DMS 273 (cell line): ENCODE measurements at regions not wholly inside any gene's neighbourhood (a gene's known extent, or its start where the extent isn't known, plus 50 kb on each side); places are given as distances from the start of the nearest gene placed in this dataset.

ENCODE experiments used
- DNase-seq: peaks from one replicate; lab custom pipeline; 2025; ENCODE audit not compliant: unreplicated experiment; lab: John Stamatoyannopoulos, UW

GRCh38 chrX:80098038-80098437, 83.5 kb downstream of the TBX22 start:
- no peak for DNase-seq

DNA sequence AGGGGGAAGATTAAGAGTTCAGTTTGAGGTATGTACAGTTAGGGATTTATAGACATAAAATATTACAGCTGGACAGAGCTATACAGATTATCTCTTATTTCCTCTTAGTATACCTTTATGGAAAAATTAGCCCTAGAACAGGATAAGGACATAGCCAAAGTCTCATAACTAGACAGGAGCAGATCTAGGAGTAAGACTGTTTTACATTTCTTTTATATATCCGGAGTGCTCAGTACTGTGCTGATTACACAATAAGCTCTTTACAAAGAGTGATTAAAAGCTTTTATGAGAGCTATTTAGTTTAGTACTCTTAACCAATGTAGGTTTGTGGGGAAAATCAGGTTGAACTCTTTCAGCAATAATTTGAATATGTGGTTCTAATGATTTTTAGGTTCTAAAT, 105.8 kb downstream of the TBX22 start:
- no peak for DNase-seq

GRCh38 chrX:80138938-80139337, 124.4 kb downstream of the TBX22 start:
- DNase-seq, result no peak

GRCh38 chrX:80139564-80139963, 125.0 kb downstream of the TBX22 start:
- no peak for DNase-seq

DNA sequence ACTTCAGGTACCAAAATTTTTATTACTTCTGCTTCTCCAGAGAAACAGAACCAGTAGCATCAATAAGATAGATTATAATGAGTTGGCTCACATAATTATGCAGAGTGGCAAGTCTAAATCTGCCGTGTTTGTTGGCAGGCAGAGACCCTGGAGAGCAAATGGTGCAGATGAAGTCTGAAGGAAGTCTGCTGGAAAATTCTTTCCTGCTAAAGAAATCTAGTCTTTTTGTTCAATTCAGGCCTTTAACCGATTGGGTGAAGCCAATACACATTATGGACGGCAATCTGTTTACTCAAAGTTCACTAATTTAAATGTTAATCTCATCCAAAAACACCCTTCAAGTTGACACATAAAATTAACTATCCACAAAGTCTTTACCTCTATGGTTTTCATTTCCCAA, 156.0 kb downstream of the TBX22 start:
- DNase-seq, result no peak

- no peak for DNase-seq
Observed at GRCh38 chrX:80173261-80173660, 158.7 kb downstream of the TBX22 start.

DNA sequence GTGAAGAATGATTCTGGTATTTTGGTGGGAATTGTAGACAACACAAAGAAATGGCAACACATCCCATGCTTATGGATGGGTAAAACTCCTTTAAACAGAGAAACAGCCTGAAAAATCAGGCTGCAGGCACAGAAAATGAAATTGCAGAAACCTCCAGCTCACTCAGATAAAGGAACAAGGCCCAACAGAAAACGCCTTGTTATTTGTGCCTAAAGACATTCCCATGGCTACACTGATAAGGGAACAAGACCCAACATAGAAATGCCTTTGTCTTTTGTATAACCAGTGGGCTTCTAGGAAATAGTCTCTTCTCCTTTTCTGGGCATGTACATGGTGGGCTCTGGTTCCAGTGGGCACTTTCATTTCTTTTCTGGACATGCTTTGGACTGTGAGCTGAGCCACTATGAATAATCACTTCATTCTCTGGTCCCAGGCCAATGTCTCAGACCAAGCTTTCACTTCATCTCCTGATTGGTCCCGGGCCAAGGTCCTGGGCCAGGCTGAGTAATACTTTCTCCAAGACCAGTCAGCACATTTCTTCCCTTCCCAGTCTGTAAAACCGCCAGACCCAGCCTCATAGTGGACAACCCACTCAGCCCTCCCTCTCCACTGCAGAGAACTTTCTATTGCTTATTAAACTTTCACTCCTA, 160.5 kb downstream of the TBX22 start:
- DNase-seq, result no peak

GRCh38 chrX:80181079-80181478, 166.5 kb downstream of the TBX22 start:
- DNase-seq, result peak; percentile 34

GRCh38 chrX:80184854-80185253, 170.3 kb downstream of the TBX22 start:
- no peak for DNase-seq

DNA sequence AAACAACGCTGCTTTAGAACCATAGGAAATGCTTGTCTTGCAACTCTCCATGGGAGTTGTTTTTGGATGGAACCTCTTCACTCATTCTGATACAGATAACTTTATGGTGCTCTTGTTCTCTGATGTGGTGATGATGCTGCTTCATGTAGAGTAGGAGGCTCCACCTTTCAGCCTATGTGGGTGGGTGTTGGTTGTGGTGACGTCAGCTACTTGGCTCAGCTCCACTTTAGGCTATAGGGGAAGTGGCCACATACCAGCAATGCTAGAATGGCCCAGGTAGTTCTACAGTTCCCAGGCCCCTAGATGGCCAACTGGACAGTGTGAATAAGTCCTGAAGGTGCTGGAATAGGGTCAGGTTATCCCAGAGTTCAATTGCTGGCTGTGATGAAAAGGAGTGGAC, 192.1 kb downstream of the TBX22 start:
- no peak for DNase-seq

DNA sequence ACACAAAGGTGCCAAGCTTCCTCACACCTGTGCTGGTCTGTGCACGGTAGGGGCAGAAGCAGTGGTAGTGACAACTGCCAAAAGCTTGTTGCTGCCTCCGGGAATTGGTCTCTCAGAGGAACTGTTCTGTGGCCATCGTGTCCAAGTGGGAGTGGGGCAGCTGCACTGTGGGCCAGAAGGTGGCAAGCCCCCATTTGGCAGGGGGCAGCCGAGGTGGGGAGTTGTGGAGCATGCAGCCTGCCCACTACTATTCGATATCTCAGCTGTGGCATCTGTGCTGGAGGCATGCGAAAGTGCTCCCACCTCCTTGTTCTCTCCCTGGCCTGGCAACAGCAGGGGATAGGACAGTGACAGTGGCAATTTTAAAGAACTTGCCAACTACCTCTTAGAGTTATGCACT, 192.8 kb downstream of the TBX22 start:
- no peak for DNase-seq

- no peak for DNase-seq
Observed at GRCh38 chrX:80216086-80216485, 201.5 kb downstream of the TBX22 start.

- DNase-seq, result no peak
Observed at GRCh38 chrX:80223982-80224579, 196.2 kb upstream of the TENT5D start.

DNA sequence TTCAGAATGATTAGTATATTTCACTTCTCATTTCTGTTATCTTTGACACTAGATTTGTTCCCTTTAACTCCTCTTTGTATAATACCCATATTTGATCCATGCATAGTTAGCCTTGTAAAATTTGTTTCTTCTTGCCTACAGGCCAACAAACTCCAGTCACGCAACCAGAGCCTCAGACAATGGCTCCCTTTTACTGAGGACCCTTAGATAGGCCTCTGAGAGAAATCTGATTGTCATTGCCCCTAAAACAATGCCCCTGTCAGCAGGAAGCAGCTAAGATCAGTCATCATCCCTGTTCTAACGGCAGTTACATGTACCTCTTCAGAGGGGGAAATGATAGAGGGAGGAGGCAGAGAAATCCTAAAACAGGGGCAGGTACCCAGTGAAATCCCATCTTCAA, 190.6 kb upstream of the TENT5D start:
- no peak for DNase-seq

- peak; percentile 31 for DNase-seq
Observed at GRCh38 chrX:80237072-80237471, 183.2 kb upstream of the TENT5D start.

DNA sequence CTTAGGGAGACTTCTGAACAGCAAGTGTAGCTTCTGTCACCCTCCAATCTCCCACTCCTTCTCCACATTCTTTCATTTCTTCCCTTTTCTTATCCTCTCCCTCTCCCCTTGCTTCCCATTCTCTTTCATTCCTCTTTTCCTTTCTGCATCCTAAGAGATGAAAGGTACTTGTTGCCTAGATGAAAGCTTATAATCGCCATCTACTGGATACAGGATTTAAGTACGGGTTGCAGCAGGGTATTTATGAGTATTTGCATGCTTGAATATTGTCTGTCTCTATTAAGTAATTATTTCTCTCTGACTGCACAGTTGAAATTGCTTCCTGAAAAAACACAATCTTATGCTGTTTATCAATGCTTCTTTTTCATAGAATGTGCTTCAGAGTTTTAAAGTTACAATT, 174.0 kb upstream of the TENT5D start:
- DNase-seq, result peak; percentile 5

GRCh38 chrX:80266287-80266686, 154.0 kb upstream of the TENT5D start:
- no peak for DNase-seq

DNA sequence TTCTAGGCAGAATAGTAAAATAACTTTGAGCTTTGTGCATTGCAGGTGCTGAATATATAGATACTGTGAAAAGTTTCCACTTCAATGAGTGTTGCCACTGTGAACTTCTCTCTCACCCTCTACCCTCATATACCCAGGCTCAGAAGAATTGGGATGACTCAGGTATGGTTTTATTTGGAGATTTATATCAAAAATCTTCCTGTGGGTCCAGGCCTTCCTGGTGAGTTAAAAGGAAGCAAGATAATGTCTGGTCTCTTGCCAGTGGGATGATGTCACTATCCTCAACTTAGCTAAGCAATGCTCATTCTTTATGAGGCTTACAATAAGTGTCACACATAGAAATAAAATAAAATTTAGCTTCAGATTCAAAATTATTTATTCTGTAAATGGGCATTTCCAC, 153.3 kb upstream of the TENT5D start:
- no peak for DNase-seq

DNA sequence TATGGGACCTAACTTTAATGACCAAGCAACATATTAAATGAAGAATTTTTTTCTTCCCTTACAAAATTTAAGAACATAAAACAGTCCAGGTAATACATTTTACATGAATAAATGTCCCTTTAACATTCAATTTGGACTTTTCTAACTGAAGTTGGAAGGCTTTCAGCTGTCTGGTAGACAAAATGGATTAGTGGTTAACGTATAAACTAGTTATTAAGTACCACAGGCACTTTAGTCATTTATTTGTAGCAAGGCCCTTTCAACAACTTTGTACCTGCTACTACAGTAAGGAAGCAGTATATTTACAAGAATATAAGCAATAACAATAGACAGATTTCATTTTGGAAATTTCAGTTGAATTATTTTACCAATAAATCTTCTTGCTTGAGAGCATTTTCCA, 152.5 kb upstream of the TENT5D start:
- DNase-seq, result no peak

DNA sequence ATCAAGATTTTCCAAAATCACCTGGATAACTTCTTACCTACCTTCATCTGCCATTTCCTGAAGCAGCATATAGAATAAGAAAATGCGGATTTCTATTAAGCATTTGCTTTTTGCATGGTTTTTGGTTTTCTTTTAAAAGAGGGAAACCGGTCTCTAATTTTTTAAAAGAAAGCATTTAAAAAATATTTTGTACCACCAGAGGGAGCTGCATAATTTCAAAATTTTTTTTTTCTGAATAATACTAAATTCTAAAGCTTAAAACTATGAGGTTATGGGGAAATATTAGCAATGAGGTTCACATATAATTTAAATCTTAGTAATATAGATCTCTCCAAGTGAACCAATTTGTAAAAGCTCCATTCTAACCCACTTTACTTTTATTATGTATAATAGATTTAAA, 137.7 kb upstream of the TENT5D start:
- DNase-seq, result no peak

DNA sequence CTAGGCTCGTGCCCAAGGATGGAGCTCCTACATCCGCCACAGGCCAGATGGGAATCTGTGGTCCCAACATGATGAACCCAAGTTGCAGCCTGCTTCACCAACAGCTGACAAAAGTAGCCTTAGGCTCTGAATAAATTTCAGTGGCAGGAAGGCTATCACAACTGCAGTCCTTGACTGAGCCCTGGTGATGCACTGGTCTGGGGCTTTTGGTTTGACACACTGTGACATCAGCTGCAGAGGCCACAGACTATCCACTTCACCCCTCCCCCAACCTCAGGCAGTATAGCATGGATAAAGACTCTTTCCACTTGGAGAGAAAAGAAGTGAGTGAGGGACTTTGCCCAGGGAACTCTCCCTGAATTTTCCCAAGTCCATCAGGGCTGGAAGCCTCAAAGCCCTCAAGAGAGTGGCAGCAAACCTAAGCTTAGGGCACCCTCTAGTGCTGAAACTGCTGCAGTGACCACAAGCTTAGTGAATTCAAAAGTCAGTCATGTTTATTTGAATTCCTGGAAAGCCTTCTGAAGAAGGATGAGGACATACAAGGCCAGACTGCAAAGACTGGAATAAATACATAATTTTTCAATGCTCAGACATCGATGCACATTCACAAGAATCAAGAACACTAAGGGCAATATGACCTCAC, 135.0 kb upstream of the TENT5D start:
- DNase-seq, result peak; percentile 63

DNA sequence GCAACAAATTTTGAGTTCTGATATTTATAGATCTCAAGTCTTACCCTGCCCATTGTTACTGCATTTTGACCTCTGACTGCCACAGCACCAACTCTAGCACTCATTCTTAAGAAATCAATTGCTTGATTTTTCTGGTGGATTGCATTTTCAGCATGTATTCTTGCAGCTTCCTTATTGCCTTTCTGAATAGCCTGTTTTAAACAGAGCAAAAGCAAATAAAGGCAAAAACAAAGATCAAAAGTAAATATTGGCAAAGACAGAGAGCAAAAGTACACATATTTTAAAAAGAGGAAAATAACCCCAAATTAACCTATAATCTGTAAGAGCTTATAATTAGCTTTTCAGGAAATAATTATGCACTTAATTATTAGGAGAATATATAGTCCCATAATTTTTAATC, 129.4 kb upstream of the TENT5D start:
- DNase-seq, result no peak

DNA sequence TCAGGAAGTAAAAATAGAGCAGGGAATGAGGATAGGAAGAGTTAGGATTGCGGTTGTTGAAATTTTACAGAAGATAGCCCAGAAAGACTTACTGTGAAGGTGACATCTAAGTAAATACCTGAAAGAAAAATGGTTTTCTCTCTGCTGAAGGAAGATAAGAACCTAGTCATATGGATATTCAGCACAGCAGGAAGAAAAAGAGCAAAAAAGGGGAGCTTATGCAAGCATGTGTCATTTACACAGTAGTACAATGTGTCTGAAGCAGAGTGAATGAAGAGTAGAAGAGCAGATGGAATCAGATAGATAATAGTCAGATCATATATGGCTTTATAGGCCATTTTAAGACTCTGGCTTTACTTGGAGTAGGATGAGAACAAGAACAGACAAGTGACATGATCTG, 126.9 kb upstream of the TENT5D start:
- no peak for DNase-seq
